Fibroblast of the conjunctiva (primary cell): ENCODE measurements at regions not wholly inside any gene's neighbourhood (a gene's known extent, or its start where the extent isn't known, plus 50 kb on each side); places are given as distances from the start of the nearest gene placed in this dataset.

ENCODE experiments used
- DNase-seq: peaks from one replicate; pipeline ENCODE4 v3.0.0-alpha.2; 2010; ENCODE audit warnings: low read depth

DNA sequence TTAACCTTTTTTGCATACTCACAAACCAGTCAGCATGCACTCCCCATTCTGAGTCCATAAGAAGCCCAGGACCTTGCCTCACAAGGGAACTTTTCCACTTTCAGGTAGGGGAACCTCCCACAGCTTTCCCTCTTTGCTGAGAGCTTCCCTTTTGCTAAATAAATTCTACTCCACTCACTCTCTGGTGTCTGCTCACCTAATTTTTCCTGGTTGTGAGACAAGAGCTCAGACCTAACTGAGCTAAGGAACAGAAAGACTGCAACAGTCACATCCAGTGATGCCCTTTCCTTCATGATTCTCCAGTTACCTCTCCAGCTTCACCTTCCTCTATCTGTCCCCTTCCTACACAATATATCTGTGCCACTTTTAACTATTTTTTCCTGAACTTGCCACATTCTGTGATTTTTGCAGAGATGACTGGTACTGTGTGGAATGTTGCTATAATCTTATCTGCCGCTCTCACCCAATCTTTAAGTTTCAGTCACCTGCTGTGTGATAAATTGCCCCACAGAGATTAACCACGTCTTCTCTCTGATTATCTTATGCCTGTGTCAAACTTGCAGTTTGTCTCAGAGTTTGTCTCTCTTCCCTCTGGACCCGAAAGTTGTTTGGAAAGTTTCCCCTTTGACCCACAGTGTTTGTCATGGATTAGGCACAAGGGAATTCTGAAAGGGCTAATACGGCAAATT, 737.1 kb upstream of the FLRT2 start:
- DNase-seq: no peak

DNA sequence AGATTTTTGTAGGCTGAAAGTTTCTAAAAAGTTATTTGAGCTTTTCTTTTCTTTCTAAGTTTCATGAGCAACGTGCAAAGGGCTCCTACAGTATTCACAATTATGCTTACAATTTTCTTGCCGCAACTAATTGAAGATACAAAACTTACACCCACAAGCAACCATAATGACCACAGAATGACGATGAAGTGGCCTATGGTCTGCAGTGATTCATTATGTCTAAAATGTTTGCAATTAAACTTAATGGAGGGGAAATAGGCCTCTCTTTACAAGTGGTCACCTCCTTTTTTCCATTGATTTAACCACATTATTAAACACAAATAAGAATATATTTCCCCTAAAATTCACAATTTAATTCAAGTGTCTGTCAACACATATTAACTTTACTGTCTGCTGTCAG, 732.6 kb upstream of the FLRT2 start:
- no peak for DNase-seq

DNA sequence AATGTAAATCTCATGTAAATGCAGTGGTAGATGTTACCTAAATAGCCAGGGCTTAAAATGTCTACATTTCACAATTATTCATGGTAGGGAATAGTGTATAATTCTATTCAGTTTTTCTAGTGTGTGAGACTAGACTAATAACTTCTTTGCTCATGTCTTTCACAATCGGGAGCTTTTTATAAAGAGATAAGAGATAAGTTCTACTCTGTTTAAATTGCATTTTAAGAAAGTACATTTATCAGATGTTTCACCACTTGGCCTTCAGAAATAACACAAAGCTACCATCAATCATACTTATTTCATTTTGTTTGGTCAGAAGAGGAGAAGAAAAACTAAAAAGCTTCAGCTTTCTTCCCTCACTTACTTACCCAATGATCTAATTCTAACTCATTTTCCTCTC, 725.5 kb upstream of the FLRT2 start:
- DNase-seq: no peak

DNA sequence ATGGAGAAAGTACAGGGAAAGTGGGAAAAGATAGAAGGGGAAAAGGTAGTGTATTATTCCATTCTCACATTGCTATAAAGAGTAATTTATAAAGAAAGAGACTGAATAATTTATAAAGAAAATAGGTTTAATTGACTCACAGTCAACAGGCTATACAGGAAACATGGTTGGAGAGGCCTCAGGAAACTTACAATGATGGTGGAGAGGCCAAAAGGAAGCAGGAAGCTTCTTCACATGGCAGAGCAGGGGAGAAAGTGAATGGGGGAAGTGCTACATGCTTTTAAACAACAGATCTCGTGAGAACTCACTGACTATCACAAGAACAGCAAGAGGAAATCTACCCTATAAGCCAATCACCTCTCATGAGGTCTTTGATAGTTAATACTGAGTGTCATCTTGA, 725.0 kb upstream of the FLRT2 start:
- no peak for DNase-seq

DNA sequence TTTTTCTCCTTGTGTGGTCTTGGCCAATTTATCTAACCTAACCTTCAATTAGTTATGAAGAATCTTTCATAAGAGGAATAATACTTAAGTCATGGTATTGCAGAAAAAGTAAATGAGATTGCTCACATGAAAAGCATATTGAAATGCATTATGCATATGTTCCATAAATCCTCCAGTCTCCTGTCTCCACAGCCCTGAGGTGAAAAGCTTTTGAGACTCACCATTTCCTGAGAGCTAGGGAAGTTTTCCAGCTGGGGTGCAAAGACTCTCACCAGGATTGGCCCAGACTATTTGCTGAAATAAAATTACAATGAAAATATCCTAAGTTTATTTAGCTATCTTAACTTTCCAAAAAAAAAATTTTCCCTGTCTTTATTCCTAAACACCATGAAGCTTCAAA, 723.8 kb upstream of the FLRT2 start:
- no peak for DNase-seq

DNA sequence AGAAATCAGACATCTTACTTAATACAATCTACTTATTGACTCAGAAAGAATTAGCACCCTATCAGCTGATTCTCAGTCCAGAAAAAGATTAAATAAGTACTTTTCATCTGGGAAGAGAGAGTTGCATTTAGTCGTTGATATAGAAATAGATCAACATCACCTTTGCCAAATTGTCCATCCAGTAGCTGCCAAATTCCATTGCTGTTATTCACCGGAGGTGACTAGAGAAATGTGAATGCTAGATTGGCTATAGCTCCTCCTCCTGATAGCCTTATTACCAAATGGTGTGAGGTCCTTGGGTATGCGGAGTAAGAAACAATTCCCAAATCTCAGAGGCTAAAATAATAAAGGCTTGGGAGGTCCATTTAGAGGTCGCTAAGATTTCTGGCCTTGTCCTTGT, 723.3 kb upstream of the FLRT2 start:
- DNase-seq: no peak

DNA sequence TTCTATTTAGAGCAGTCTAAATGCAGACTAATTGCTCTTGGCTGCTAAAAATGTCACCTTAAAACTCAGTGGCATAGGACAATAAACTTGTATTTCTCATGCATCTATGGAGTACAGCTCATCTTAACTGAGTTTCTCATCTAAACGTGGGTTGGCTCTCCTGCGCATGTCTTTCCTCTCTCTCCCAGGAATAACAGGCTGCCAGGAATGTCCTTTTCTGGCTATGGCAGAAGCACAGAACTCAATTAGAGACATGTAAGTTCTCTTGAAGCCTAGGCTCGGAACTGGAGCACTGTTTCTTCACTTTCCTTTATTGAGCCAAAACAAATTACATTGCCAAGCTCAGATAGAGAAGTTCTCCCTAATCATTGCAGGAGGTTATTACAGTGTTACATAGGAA, 722.3 kb upstream of the FLRT2 start:
- DNase-seq: no peak

DNA sequence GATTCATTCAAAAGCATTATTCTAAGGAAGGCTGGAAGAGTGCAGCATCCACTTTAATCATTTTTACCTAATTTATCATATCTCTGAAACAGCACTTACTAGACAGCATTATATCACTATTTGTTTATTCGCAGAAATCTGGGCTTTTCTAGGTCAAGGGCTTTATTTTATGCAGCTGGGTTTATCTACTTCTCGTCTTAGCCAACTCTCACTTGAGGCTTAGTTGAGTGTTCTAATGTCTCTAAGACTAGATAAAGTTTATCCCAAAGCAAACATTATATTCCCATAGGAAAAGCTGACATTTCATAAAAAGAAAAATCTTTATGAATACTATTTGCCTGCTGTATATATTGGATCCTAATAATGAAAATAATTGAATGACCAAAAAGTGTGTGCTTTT, 720.8 kb upstream of the FLRT2 start:
- no peak for DNase-seq

DNA sequence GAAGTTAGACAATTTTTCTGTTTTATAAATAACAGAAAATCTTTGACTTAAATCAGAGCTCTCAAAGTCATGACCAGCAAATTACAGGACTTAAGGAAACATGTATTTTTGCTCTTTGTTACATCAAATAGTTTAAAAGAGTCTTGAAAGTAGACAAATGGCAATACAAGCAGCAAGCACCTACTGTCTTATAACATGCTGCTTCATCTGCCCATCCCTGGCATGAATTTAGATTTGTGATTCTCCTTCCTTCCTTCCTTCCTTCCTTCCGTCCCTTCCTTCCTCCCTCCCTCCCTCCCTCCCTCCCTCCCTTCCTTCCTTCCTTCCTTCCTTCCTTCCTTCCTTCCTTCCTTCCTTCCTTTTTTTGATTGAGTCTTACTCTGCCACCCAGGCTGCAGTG, 715.6 kb upstream of the FLRT2 start:
- no peak for DNase-seq

DNA sequence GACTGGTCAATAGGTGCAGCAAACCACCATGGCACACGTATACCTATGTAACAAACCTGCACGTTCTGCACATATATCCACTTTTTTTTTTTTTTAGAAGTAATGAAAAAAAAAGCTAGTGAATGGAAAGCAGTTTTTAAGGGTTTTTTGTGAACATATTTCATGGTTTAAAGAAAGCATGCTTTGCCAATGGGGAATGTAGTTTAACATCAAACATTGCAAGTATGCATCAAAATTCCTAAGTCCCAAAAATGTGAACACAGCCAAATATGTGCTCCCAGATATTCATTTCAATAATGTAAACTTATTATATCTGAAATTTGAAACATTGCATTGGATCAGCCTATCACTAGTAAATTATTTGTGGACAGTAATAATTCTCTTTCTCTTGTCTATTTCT, 710.4 kb upstream of the FLRT2 start:
- no peak for DNase-seq

DNA sequence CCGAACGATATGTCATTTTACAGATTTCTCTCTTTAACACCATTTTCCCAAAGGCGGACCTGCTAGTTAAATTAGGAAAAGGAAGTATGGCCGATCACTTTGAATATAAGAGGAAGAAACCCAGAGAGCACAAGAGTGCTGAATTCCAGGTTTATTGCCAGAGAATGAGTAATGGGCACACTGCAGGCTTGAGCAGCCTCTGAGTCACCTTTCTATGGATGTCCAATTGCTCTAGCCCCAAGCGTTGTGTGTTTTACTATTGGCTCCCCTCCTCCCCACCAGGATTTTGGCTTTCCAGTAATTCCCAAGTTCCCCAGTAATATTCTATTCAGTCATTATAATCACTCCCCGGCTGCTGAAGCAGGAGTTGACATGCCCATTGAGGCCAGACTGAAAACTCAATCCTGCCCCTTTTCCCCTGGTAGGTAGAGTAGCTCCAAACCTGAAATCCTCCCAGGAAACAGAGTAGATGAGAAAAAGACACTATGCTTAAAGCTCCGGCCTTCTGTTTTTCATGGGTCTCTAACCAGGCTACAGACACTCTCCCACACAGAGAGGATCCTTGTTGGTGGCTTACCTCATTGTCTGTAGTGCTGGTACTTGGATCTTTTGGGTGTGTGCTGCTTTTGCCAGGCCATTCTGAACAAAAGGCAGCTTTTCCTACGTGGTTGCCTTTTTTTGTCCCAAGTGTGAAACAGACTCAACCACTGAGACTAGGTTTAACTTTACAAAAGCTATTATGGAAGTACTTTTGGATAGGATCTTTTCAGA, 704.3 kb upstream of the FLRT2 start:
- peak; percentile 3 for DNase-seq

DNA sequence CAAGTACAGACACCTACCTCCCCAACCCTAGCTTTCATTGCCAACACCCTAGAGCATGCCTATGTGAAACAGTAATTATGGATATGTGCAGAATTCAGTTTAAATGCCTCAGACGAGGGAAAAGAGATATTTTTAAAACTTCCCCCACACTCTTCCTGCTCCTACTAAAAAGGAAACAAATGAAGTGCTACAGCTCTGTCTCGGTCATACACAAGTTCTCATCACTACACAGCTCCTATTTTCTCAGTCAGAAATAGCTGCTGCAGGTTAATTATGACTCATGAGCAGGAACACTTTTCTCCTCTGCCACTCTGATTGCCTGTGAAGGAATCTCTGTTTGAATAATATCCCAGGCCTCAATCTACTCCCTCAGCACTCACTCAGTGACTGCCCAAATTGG, 703.6 kb upstream of the FLRT2 start:
- no peak for DNase-seq

DNA sequence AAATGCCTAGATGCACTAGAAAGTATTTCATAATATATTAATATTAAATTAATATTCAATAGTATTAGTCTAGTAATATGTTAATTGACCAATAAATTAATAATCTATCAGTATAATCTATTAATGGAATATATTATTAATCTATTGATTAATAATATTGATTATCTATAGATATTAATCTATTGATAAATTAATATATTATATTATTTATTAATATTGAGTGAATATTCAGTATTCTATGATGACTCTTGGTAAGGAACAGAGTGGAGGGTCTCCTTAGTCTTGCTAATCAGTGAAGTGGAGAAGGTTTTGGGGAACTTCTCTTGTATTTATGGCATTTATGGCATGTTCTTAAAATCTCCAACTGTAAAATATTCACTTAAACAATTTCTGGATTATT, 679.3 kb upstream of the FLRT2 start:
- no peak for DNase-seq

DNA sequence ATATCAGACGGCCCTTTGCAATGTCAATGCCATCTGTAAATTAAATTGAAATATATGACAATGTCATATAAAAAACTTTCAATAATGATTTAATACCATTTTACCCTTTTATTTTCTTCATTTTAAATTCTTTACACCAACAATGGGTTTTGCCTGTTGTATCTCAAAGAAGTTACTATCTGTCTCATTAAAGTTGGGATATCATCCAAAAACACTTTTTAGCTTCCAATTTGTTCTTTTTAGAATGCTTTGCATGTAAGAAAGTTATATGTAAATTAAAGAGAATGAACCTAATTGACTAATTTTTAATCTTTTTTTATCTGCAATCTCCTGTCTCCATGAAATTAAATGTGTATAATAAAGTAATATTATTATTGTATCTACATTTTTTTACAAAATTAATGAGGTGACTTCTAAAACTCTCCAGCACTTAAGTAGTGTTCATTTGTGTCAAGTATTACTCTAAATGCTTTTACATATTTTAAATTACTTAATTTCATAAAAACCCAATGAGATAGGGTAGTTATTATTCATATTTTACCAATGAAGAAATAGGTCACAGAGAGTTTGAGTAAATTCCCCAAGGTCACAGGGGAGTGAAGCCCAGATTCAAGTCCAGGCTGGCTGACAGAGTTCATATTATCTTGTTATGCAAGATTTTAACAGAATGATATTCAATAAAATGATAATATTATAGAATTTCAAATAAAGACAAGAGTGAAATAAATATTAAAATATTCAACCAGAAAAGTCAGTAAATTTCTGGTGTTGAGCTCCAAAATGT, 673.0 kb upstream of the FLRT2 start:
- no peak for DNase-seq

DNA sequence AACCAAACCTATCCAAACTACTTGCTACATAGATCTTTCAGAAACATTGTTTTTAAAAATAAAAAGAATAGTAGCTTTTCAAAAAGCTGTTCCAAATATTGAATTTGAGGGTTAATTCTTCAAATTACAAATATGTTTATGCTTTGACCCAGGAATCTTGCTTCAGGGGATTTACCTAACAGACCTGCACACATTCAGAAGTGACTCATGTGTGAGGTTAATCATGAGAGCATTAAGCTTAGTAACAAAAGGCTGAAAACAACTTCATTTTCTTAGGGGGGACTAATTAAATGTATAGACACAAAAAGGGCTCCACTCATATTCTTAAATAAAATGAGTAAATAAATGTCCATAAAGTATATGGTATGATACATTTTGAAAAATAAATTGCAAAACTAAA, 672.4 kb upstream of the FLRT2 start:
- DNase-seq: no peak

DNA sequence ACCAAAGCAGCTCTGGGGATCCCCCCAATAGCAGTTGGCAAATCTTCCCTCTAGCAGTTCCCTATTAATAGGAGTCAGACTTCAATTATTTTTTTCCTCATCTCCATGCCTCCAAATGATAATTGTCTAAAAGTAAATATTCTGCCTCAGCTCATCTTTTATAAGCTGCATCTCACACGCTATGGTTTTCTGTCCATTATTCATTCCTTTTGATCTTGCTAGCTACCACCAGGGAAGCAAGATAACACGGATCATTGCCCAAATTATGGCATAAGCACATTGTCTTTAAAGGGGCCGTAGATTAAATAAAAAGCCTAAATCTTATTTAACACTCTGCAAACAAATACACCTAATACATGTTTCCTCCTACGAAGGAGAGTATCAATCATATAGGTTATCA, 670.8 kb upstream of the FLRT2 start:
- no peak for DNase-seq

DNA sequence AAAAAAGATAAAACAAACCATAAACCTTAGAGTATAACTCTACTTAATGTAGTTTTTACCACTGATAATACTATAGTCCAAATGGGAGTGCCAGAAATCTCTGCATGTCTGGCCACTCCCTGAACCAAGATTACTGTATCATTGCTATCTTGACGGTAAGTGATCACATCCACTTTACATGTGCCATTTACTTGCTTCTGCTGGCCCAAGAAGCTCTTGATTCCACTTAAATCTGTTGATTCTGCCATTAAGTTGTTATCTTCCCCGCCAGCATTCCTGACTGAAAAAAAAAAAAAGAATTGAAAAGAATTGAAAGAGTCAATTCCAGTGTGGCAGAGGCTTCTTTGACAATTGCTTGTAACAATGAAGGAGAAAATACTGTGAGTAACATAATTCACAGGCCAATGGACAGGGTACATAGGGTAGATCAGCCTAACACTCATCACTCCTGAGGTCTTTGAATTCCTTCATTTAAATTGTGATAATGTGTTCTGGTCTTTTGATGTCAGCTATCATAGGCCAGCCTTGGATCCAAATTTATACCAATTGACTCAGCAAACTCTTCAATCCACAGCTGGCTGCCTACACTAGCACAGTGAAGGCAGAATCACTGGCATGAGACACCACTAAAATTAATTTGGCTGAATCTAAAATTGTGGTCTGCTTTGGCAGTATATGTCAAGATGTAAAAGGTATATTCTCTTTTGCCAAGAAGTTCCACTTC, 665.2 kb upstream of the FLRT2 start:
- no peak for DNase-seq

DNA sequence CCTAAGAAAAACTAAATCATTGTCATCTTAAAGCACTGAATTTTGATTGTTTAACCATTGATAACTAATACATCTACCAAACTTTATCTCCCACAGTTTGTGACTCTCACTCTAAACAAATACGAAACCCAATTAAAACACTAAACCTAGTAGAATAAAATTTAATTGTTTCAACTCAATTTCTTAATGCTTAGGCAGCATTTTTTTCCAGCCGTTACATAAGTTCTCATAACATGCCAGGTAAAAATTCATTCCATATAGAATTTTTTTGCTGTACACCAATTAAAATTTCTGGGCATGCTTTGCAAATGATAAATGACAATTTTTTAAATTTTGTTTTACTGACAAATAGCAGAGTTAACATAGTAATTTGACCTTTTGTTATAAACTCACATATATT, 658.2 kb upstream of the FLRT2 start:
- DNase-seq: no peak

DNA sequence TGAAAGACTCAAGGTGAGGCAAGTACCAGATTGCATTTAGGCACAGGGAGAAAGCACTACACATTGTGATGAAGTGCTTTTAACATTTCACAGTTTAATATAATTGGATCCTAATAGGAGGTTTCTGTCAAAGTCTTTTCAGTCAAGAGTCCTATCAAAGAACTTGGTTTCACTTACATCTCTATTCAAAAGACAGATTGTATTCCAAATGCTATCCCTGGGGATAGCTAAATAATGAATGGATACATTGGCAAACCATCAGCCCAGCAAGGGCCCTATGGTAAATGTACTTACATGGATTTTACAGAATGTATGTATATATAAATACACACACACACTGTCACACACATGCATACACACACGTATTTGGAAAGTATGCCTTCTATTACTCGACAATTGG, 655.5 kb upstream of the FLRT2 start:
- DNase-seq: no peak

DNA sequence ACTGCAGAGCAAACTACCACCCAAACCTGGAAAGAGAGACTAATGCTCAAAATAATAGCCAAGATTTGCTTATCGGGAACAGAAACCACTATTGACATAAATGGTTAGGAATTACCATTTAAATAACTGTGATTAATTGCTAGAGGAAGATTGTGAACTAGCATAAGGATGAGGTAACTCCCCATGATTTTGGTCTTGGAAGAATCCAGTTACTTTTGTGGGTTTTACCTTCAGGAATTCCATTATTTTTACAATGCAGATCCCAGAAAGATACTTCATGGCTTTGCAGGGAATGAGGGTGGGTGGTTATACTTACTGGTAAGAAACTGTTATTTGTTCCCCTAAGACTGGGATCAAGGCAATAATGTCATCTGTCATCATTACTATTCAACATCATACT, 652.9 kb upstream of the FLRT2 start:
- DNase-seq: no peak

DNA sequence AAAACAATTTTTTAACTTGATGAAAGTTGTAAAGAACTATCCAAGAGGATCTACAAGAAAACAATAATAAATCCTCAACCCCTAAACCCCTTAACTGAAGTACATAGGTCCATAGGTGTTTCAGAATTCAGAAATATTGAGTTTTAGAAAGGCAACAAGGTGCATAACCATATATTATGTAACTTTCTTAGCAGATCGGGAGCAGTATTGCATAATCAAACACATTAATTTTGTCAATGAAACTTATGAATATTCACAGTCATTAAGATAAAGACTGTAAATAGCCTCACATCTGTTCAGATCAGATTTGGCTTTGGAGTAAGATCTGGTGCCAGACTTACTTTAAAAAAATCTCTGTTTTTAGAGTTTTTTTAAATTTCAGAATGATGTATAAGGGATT, 647.1 kb upstream of the FLRT2 start:
- DNase-seq: no peak

DNA sequence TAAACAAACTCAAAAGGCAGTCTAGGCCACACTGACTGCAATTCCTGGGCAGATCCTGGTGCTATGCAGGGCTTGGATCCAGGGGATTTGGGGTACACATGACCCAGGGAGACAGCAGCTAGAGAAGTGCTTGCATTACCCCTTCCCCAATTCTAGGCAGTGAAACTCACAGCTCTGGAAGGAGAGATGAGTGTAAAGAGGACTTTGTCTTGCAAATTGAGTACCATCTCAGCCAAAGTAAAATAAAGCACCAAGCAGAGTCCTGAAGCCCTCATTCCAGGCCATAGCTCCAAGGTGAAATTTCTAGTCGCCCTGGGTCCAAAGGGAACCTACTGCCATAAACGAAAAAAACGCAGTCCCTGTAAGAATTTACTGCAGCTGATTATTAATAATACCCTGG, 644.9 kb upstream of the FLRT2 start:
- DNase-seq: no peak

DNA sequence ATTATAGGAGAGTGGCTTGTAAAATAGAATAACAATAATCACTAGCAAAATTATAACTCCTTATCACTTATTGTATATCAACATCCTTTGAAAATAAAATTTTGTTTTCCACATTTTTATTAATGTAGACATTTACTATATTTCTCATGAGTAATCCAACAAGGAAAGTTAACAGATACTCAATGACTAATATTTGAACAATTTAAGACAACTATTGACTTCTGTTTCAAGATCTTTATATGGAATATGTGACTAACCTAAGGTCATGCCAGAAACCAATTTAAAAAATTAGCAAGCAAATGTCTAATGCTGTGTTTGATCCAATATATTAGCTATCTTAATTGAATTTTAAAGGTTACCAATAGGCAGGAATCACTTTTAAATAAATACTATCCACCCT, 638.5 kb upstream of the FLRT2 start:
- DNase-seq: no peak
